Esophagus muscularis mucosa (tissue), 3 donors: ENCODE measurements at regions not wholly inside any gene's neighbourhood (a gene's known extent, or its start where the extent isn't known, plus 50 kb on each side); places are given as distances from the start of the nearest gene placed in this dataset.

Experiments
- POLR2AphosphoS5 ChIP-seq, 2 donors: sonication (generic); formaldehyde crosslinking; IDR thresholded peaks; one replicate each; pipeline ENCODE4 v1.6.1; 2017; ENCODE audit warnings: antibody characterized with exemption in 2 of 2
- TF ChIP-seq, protein P1 (sequence below), 3 experiments: fragments of 200-600 bp in 2 of 3; fragments of 450-650 bp in 1 of 3; sonication (generic) in 2 of 3; IDR thresholded peaks; one replicate each; pipeline ENCODE4 v1.5.1; 2017 to 2019; ENCODE audit warnings: antibody characterized with exemption in 3 of 3, mild to moderate bottlenecking in 2 of 3, moderate library complexity in 1 of 3

DNA sequence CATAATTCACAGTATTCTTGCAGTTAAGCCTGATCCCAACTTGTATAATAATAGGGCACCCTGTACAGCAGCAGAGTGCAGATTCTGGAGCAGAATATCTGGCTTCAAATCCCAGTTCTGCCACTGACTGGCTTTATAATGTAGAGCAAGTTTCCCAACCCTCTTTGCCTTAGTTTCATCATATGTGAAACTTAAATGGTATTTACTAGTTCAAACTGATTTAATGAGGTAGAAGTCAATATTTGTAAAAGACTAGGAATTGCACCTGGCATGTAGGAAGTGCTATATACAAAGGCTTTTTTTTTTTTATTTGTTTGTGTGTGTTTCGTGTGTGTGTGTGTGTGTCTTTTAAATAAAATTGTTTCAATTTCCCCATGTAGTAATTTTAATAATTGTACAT, 125.9 kb downstream of the CCER1 start:
- TF ChIP-seq, protein P1, sequence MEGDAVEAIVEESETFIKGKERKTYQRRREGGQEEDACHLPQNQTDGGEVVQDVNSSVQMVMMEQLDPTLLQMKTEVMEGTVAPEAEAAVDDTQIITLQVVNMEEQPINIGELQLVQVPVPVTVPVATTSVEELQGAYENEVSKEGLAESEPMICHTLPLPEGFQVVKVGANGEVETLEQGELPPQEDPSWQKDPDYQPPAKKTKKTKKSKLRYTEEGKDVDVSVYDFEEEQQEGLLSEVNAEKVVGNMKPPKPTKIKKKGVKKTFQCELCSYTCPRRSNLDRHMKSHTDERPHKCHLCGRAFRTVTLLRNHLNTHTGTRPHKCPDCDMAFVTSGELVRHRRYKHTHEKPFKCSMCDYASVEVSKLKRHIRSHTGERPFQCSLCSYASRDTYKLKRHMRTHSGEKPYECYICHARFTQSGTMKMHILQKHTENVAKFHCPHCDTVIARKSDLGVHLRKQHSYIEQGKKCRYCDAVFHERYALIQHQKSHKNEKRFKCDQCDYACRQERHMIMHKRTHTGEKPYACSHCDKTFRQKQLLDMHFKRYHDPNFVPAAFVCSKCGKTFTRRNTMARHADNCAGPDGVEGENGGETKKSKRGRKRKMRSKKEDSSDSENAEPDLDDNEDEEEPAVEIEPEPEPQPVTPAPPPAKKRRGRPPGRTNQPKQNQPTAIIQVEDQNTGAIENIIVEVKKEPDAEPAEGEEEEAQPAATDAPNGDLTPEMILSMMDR (IDR thresholded peaks at IDR 0.05) = no peak
- no peak for TF ChIP-seq POLR2AphosphoS5 (IDR thresholded peaks at IDR 0.05)
